ENCODE measurements at regions not wholly inside any gene's neighbourhood (a gene's known extent, or its start where the extent isn't known, plus 50 kb on each side); places are given as distances from the start of the nearest gene placed in this dataset.
"Not testable (repeated sequence)": the region's sequence is repeated elsewhere in the genome, so short reads cannot be mapped to it uniquely, and the experiment has no call there.

DNA sequence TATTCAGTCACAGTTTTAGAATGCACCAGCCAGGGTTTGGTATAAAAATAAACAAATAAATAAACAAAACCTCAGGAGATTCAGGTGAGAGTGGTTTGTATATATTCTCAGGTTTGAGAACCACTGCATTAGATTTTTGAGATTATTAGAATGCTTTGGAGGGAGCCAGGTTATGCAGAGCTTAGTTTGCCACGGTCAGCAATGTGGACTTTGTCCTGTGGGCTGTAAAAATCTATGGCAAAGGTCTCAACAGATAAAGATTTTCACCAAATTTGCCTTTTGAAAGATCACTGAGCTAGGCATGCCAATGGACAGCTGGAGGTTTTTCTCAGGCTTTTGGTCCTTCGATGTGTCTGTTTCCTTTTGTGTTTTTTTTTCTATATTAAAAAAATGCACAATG lies 650.1 kb upstream of the RAG2 start:
- no peak for DNase-seq
- no peak for TF ChIP-seq POLR2A (IDR thresholded peaks at IDR 0.05; ENCODE audit: low read length)
- no peak for TF ChIP-seq GATA1 (IDR thresholded peaks at IDR 0.05; ENCODE audit: low read depth, low read length)

- not testable (repeated sequence) for DNase-seq
These were observed 648.1 kb upstream of the RAG2 start for GRCh38 chr11:37246092-37246491.

DNA sequence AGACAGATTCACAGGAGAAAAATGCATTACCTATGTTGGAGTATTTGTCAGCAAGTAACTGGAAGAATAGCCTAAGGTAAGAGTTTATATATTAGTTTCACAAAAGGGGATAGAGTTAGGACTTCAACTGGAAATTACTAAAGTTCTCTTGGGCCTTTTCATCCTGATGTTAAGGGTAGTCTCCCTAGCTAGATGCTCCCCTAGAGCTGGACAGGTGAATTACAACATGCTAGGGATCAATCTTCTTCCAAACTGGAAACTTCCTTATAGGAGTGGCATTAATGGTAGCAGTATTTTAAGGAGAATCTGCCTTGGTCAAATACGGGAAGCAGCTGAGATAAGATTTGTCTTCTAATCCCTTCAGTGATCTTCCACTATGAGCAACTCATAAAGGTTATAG lies 632.8 kb upstream of the RAG2 start:
- no peak for DNase-seq
- no peak for TF ChIP-seq GATA1 (IDR thresholded peaks at IDR 0.05; ENCODE audit: low read depth, low read length)
- no peak for TF ChIP-seq POLR2A (IDR thresholded peaks at IDR 0.05; ENCODE audit: low read length)

- no peak for TF ChIP-seq GATA1 (IDR thresholded peaks at IDR 0.05; ENCODE audit: low read depth, low read length)
- no peak for TF ChIP-seq POLR2A (IDR thresholded peaks at IDR 0.05; ENCODE audit: low read length)
- DNase-seq = no peak
These were observed 625.9 kb upstream of the RAG2 start for GRCh38 chr11:37223962-37224361.

GRCh38 chr11:37203006-37203405 lies 605.0 kb upstream of the RAG2 start:
- TF ChIP-seq GATA1 (IDR thresholded peaks at IDR 0.05; ENCODE audit: low read depth, low read length) (no peak), POLR2A (IDR thresholded peaks at IDR 0.05; ENCODE audit: low read length) (no peak)
- DNase-seq = no peak

DNA sequence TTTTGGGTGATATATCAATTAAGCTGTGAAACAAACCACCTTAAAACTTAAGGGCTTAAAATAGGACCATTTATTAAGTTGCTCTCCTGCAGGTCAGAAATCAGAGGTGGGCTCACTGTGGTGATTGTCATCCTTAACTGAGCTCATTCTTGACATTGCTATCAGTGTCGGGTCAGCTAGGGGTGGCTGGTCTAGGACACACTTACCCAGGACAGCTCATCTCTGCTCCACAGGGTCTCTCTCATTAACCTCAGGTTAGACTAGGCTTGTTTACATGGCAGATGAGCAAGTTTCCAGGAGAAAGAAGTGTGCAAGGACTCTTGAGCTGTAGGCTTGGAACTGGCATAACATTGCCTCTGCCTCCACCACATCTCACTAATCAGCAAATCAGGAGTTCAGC lies 601.0 kb upstream of the RAG2 start:
- TF ChIP-seq POLR2A (IDR thresholded peaks at IDR 0.05; ENCODE audit: low read length) = no peak
- TF ChIP-seq GATA1 (IDR thresholded peaks at IDR 0.05; ENCODE audit: low read depth, low read length) = no peak
- DNase-seq = no peak

DNA sequence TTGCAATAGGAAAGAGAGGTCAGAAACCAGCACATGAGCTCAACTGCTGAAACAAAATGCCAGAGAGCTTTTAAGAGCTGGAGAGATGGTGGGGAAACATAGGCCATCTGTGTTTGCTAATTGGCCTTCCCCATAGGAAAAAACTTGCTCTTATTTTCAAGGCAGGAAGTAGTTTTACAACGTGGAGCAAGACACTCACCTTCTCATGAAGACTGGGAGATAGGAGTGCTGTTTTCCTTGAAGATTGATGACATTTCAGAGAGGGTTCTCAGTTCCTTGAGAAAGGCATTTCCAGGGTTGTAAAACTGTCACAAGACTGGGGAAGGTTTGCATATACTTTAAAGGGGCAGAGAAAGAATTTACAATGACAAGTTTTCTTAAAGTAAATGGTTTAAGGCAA lies 586.3 kb upstream of the RAG2 start:
- no peak for TF ChIP-seq POLR2A (IDR thresholded peaks at IDR 0.05; ENCODE audit: low read length)

DNA sequence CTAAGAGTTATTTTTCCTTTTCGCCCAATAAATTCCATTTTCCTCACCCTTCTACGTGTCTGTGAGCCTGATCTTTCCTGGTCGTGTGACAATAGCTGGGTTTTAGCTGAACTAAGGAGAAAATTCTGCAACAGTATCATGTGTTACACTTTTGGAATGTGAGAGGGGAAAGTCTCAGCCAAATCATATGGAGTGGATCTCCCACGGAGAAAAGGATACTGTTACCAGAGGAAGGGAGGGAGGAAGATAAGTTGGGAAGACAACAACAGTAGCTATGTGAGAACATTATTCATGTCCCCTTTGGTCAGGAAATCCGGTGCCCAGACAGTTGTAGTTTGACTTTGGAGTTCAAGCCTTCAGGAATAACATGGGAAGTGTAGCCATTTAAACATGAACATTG lies 584.0 kb upstream of the RAG2 start:
- TF ChIP-seq POLR2A (IDR thresholded peaks at IDR 0.05; ENCODE audit: low read length) (no peak), GATA1 (IDR thresholded peaks at IDR 0.05; ENCODE audit: low read depth, low read length) (no peak)
- DNase-seq = no peak

More for the DNA sequence above, 586.3 kb upstream of the RAG2 start:
- no peak for DNase-seq

DNA sequence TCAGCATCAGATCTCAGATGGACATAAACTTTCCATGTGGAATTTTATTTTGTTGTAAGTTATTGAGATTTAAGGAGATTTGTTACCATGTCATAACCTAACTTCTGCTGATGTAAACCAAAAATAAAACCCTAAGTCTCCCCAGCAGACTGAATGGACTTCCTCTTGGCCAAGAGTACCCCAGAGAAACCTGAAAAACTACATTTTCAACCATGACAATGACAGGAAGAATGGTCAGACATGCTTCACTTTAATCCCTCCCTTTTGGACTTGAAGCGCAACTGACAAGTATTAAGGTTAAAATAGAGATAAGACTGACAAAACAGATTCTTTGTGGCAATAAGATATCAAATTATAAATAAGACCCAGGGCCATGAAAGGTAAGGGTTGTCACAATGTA lies 579.7 kb upstream of the RAG2 start:
- DNase-seq = no peak
- no peak for TF ChIP-seq POLR2A (IDR thresholded peaks at IDR 0.05; ENCODE audit: low read length)
- no peak for TF ChIP-seq GATA1 (IDR thresholded peaks at IDR 0.05; ENCODE audit: low read depth, low read length)

GRCh38 chr11:37171451-37171850 lies 573.4 kb upstream of the RAG2 start:
- TF ChIP-seq POLR2A (IDR thresholded peaks at IDR 0.05; ENCODE audit: low read length) (no peak), GATA1 (IDR thresholded peaks at IDR 0.05; ENCODE audit: low read depth, low read length) (no peak)
- no peak for DNase-seq

DNA sequence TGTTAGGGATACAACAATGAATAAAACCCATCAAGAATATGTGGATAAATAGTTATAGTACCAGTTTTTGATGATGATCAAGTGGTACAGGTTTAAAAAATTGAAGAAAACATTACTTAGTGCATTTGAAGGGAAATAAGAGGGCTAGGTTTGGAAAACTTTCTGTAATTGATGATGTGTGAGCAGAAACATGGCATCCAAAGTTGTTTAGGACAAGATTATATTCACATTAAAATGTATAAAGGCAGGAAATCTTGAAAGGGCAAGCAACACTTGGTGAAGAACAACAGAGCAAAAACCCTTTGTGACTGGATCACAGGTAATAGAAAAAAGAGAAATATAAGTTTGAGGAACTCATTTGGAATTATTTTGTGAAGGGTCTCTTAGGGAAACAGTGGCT lies 572.3 kb upstream of the RAG2 start:
- TF ChIP-seq GATA1 (IDR thresholded peaks at IDR 0.05; ENCODE audit: low read depth, low read length) (no peak), POLR2A (IDR thresholded peaks at IDR 0.05; ENCODE audit: low read length) (no peak)
- DNase-seq = no peak

DNA sequence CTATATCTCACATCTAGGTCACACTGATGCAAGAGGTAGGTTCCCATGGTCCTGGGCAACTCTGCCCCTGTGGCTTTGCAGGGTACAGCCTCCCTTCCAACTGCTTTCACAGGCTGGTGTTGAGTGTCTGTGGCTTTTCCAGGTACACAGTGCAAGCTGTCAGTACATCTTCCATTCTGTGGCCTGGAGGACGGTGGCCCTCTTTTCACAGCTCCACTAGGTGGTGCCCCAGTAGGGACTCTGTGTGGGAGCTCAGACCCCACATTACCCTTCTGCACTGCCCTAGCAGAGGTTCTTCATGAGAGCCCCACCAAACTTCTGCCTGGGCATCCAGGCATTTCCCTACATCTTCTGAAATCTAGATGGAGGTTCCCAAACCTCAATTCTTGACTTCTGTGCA lies 547.4 kb upstream of the RAG2 start:
- DNase-seq = not testable (repeated sequence)

GRCh38 chr11:37142591-37142990 lies 544.6 kb upstream of the RAG2 start:
- TF ChIP-seq POLR2A (IDR thresholded peaks at IDR 0.05; ENCODE audit: low read length) = no peak
- no peak for TF ChIP-seq GATA1 (IDR thresholded peaks at IDR 0.05; ENCODE audit: low read depth, low read length)
- DNase-seq = no peak

GRCh38 chr11:37141707-37142106 lies 543.7 kb upstream of the RAG2 start:
- DNase-seq = no peak
- TF ChIP-seq GATA1 (IDR thresholded peaks at IDR 0.05; ENCODE audit: low read depth, low read length) = no peak

DNA sequence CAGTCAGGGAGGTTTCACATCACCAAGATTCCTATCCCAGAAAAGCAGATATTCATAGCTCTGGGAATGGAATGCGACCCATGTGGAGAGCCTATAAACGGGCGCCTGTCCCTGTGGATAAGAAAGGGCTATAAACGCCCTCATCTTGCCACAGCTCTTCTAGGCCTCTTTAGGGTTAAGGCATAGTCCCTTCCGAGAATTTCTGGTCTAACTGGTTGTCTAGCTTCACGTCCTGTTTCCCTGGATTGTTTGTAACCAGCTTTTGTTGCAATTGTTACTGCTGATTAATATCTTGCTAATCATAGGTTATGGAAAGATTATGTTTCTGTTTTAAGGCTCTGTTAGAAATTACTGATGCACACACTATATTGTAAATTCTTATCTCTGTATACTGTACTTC lies 537.6 kb upstream of the RAG2 start:
- not testable (repeated sequence) for DNase-seq

GRCh38 chr11:37134637-37135036 lies 536.6 kb upstream of the RAG2 start:
- TF ChIP-seq POLR2A (IDR thresholded peaks at IDR 0.05; ENCODE audit: low read length) = no peak
- DNase-seq = no peak

DNA sequence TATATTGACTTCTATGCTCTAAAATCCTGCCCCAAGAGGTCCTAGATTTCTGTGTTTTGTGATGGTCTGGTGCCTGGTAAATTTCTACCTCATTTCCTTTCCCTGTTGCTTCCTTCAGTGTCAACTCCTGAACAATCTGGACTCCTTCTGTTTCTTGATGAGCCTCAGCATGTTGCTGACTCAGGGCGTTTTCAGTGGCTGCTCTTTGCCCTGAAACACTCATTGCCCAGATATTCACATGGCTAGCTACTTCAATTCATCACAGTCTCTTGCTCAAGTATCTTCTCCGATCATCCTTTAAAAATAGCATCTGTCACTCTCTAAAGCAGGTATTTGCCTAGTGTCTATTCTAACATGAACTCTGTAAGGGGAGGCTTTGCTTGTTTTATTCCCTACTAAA lies 526.3 kb upstream of the RAG2 start:
- DNase-seq = no peak
- TF ChIP-seq GATA1 (IDR thresholded peaks at IDR 0.05; ENCODE audit: low read depth, low read length) = no peak
- TF ChIP-seq POLR2A (IDR thresholded peaks at IDR 0.05; ENCODE audit: low read length) = no peak
